ENCODE measurements at regions not wholly inside any gene's neighbourhood (a gene's known extent, or its start where the extent isn't known, plus 50 kb on each side); places are given as distances from the start of the nearest gene placed in this dataset.

DNA sequence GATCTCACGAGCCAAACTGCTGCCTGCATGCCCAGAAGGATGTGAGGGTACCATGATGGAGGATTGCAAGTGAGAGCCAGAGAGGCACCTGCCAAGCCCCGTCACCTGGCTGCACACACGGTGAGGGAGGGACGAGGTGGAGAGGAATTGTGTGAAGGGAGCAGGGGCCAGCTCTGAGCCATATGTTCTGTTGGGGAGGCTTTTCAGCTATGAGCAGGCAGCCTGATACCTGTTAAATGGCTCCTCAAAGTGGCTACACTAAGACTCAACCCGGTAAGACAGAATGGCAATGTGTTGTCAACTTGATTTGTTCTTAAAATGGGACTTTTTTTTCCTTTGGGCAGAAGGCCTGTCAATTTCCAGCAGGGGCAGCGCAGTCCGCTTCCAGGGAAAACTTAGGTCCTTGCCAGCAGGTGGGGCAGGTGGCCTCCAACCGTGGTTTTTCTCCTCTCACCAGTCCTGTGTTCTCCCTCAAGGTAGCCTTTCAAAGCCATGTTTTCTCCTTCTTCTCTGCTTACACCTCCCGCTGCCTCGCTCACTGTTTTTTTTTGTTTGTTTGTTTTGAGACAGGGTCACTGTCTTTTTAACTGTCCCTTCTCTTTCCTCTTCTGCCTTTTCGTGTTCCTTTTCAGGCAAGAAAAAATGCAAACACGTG, 57.7 kb upstream of the ZNRF2 start:
- no peaks in the 10 kb centered on the region for H3K36me3 Mint-ChIP-seq (ENCODE audit: low read depth, unreplicated experiment)
- DNase-seq (ENCODE audit: low read depth) (no peak), FAIRE-seq (no peak)
- peaks cover 2% of the 10 kb centered on the region for H3K9me3 Mint-ChIP-seq (ENCODE audit: unreplicated experiment)
- peaks cover 13% of the 10 kb centered on the region for H3K4me1 ChIP-seq (ENCODE audit: insufficient read depth, low read length)
- peak overlapping the region; percentile 59 for H3K4me2 ChIP-seq (ENCODE audit: low read length)
- TF ChIP-seq, protein P1, sequence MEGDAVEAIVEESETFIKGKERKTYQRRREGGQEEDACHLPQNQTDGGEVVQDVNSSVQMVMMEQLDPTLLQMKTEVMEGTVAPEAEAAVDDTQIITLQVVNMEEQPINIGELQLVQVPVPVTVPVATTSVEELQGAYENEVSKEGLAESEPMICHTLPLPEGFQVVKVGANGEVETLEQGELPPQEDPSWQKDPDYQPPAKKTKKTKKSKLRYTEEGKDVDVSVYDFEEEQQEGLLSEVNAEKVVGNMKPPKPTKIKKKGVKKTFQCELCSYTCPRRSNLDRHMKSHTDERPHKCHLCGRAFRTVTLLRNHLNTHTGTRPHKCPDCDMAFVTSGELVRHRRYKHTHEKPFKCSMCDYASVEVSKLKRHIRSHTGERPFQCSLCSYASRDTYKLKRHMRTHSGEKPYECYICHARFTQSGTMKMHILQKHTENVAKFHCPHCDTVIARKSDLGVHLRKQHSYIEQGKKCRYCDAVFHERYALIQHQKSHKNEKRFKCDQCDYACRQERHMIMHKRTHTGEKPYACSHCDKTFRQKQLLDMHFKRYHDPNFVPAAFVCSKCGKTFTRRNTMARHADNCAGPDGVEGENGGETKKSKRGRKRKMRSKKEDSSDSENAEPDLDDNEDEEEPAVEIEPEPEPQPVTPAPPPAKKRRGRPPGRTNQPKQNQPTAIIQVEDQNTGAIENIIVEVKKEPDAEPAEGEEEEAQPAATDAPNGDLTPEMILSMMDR (IDR thresholded peaks at IDR 0.05; ENCODE audit: insufficient read depth, low read depth, low read length), result no peak
- no peak for TF ChIP-seq EZH2 (IDR thresholded peaks at IDR 0.05; ENCODE audit: insufficient read depth, low read length)
- peaks cover 6% of the 10 kb centered on the region for H3K27me3 ChIP-seq (ENCODE audit: insufficient read depth, low read length)
- H3K4me3 ChIP-seq (ENCODE audit: insufficient read depth, low read depth, low read length), result no peak overlapping the region
- H3K27ac ChIP-seq (ENCODE audit: low read depth, low read length), result no peak overlapping the region
- H4K20me1 ChIP-seq (ENCODE audit: insufficient read depth, low read length), result no peaks in the 10 kb centered on the region
- H3K36me3 ChIP-seq (ENCODE audit: insufficient read depth, low read length), result no peaks in the 10 kb centered on the region
- no peaks in the 10 kb centered on the region for H3K27me3 Mint-ChIP-seq (ENCODE audit: low read depth, unreplicated experiment)
- H3K9ac ChIP-seq (ENCODE audit: low read length), result no peak overlapping the region
- H3K79me2 ChIP-seq (ENCODE audit: insufficient read depth, low read length), result no peaks in the 10 kb centered on the region
- no peak overlapping the region for H3K4me3 Mint-ChIP-seq (ENCODE audit: unreplicated experiment)
- no peaks in the 10 kb centered on the region for H3K9me3 ChIP-seq (ENCODE audit: insufficient read depth, low read depth, low read length)
- H3K4me1 Mint-ChIP-seq (ENCODE audit: low read depth, unreplicated experiment), result peaks cover 44% of the 10 kb centered on the region
- peak overlapping the region; percentile 84 for H3K27ac Mint-ChIP-seq (ENCODE audit: unreplicated experiment)
- no peak overlapping the region for H2AFZ ChIP-seq (ENCODE audit: low read depth, low read length)

DNA sequence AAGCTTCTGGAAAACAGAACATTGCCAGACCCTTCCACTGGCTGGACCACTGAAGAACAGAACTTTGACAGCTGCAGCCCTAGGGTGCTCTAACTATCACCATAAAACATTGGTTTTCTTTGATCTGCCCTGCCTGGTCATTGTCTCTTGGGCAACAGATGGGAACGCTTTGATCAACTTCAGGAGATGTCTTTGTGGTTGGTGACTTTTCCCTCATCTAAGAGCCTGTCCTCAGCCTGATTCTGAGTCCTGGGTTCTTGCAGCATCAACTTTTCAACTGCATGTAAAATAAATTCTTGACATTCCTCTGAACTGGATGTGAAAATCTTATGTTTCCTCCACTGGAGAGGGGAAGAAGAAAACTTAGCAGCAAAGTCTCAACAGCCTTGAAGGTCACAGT, 53.1 kb upstream of the ZNRF2 start:
- no peak for FAIRE-seq
- Mint-ChIP-seq H3K36me3 (ENCODE audit: low read depth, unreplicated experiment) (no peaks in the 10 kb centered on the region), H3K9me3 (ENCODE audit: unreplicated experiment) (peaks cover 2% of the 10 kb centered on the region), H3K27ac (ENCODE audit: unreplicated experiment) (no peak overlapping the region), H3K27me3 (ENCODE audit: low read depth, unreplicated experiment) (no peaks in the 10 kb centered on the region), H3K4me1 (ENCODE audit: low read depth, unreplicated experiment) (peaks cover 15% of the 10 kb centered on the region), H3K4me3 (ENCODE audit: unreplicated experiment) (no peak overlapping the region)
- H3K36me3 ChIP-seq (ENCODE audit: insufficient read depth, low read length), result no peaks in the 10 kb centered on the region
- no peak overlapping the region for H3K4me3 ChIP-seq (ENCODE audit: insufficient read depth, low read depth, low read length)
- H3K4me1 ChIP-seq (ENCODE audit: insufficient read depth, low read length), result peaks cover 4% of the 10 kb centered on the region
- H3K79me2 ChIP-seq (ENCODE audit: insufficient read depth, low read length), result no peaks in the 10 kb centered on the region
- H3K27me3 ChIP-seq (ENCODE audit: insufficient read depth, low read length), result peaks cover 7% of the 10 kb centered on the region
- DNase-seq (ENCODE audit: low read depth), result no peak
- no peak overlapping the region for H2AFZ ChIP-seq (ENCODE audit: low read depth, low read length)
- no peak overlapping the region for H3K4me2 ChIP-seq (ENCODE audit: low read length)
- H4K20me1 ChIP-seq (ENCODE audit: insufficient read depth, low read length), result no peaks in the 10 kb centered on the region
- H3K27ac ChIP-seq (ENCODE audit: low read depth, low read length), result no peak overlapping the region
- peaks cover 2% of the 10 kb centered on the region for H3K9me3 ChIP-seq (ENCODE audit: insufficient read depth, low read depth, low read length)
- H3K9ac ChIP-seq (ENCODE audit: low read length), result no peak overlapping the region
- TF ChIP-seq, protein P1 (IDR thresholded peaks at IDR 0.05; ENCODE audit: insufficient read depth, low read depth, low read length), result no peak
- TF ChIP-seq EZH2 (IDR thresholded peaks at IDR 0.05; ENCODE audit: insufficient read depth, low read length), result no peak

DNA sequence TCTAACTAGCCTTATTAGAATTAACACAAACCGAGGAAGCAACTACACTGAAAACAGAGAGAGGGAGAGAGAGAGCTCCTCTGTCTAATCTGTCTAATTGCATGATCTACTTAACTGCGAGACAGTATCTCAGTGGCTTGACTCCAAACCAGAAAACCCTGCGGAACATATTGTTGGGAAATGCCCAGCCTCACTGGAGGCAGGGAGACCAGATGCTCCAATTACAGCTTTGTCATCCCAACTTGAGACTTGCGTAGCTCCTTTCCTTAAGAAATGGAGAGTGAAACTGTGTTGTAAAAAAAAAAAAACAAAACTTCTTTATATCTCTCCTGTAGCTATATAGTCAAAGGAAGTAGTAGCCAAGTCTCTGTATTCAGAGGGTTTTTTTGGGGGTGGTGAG, 52.0 kb upstream of the ZNRF2 start:
- Mint-ChIP-seq H3K27ac (ENCODE audit: unreplicated experiment) (no peak overlapping the region), H3K27me3 (ENCODE audit: low read depth, unreplicated experiment) (no peaks in the 10 kb centered on the region), H3K4me3 (ENCODE audit: unreplicated experiment) (no peak overlapping the region), H3K4me1 (ENCODE audit: low read depth, unreplicated experiment) (peaks cover 5% of the 10 kb centered on the region), H3K9me3 (ENCODE audit: unreplicated experiment) (peaks cover 2% of the 10 kb centered on the region), H3K36me3 (ENCODE audit: low read depth, unreplicated experiment) (no peaks in the 10 kb centered on the region)
- FAIRE-seq (no peak), DNase-seq (ENCODE audit: low read depth) (no peak)
- TF ChIP-seq, protein P1 (IDR thresholded peaks at IDR 0.05; ENCODE audit: insufficient read depth, low read depth, low read length), result no peak
- no peak for TF ChIP-seq EZH2 (IDR thresholded peaks at IDR 0.05; ENCODE audit: insufficient read depth, low read length)
- no peak overlapping the region for H3K9ac ChIP-seq (ENCODE audit: low read length)
- H3K27me3 ChIP-seq (ENCODE audit: insufficient read depth, low read length), result peaks cover 12% of the 10 kb centered on the region
- H3K79me2 ChIP-seq (ENCODE audit: insufficient read depth, low read length), result no peaks in the 10 kb centered on the region
- H3K4me2 ChIP-seq (ENCODE audit: low read length), result no peak overlapping the region
- H3K4me1 ChIP-seq (ENCODE audit: insufficient read depth, low read length), result no peaks in the 10 kb centered on the region
- H3K9me3 ChIP-seq (ENCODE audit: insufficient read depth, low read depth, low read length), result peaks cover 3% of the 10 kb centered on the region
- no peaks in the 10 kb centered on the region for H3K36me3 ChIP-seq (ENCODE audit: insufficient read depth, low read length)
- H3K27ac ChIP-seq (ENCODE audit: low read depth, low read length), result no peak overlapping the region
- H2AFZ ChIP-seq (ENCODE audit: low read depth, low read length), result no peak overlapping the region
- no peak overlapping the region for H3K4me3 ChIP-seq (ENCODE audit: insufficient read depth, low read depth, low read length)
- H4K20me1 ChIP-seq (ENCODE audit: insufficient read depth, low read length), result no peaks in the 10 kb centered on the region

Data from astrocyte (in vitro differentiated cells and primary cell).